ENCODE measurements at regions not wholly inside any gene's neighbourhood (a gene's known extent, or its start where the extent isn't known, plus 50 kb on each side); places are given as distances from the start of the nearest gene placed in this dataset.

DNA sequence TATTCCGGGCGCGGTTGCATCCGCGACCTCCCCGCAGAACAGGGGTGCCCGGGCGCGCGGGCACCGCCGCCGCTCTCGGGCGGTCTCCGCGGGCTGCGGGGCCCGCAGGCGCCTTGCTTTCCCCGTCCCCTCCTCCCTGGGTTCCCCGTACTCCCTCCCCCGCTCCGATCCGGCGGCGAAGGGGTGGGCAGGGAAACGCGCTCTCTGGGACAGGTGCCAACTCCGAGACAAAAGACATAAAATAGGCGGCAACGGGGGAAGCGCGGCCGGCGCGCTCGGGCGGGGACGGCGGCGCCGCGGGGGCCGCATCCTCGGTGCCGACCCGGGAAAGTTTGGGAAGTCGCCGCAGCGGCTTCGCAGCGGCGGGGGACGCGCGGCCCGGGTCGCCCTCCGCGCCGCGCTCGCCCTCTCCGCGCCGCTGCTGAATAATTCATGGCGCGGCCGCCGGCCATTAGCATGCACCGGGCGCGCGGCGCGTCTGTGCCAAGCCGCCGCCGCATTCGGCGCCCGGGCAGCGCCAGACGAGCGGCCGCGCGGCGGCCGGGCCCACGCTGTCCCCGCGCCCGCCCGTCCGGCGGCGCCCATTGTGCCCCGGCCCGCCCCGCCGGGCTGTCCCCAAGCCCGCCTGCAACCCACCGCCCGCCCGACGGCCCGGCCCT is 78.7 kb upstream of the PPARA start (continued):
- TF ChIP-seq SMC3 (IDR thresholded peaks at IDR 0.05; ENCODE audit: low read depth, low read length) (peak; percentile 3; the same call in 1 of the 2 replicates), RCOR1 (IDR thresholded peaks at IDR 0.05; ENCODE audit: low read length) (no peak; the same call in 1 of the 2 replicates), CHD2 (IDR thresholded peaks at IDR 0.05; ENCODE audit: low read length, partially characterized antibody) (peak; percentile 46), EZH2phosphoT487 (IDR thresholded peaks at IDR 0.05; ENCODE audit: borderline replicate concordance, low read depth) (no peak), TEAD4 (IDR thresholded peaks at IDR 0.05; ENCODE audit: borderline replicate concordance, insufficient read depth) (0 out of 2 replicates have a peak, but pooled peaks have one; percentile 44), GATA2 (CRISPR knock-in tag; IDR thresholded peaks at IDR 0.05) (no peak), GABPA (IDR thresholded peaks at IDR 0.05; ENCODE audit: low read depth) (no peak), MXI1 (IDR thresholded peaks at IDR 0.05; ENCODE audit: low read depth, low read length) (peak; percentile 44; the same call in 1 of the 2 replicates)
- TF ChIP-seq, protein P1, sequence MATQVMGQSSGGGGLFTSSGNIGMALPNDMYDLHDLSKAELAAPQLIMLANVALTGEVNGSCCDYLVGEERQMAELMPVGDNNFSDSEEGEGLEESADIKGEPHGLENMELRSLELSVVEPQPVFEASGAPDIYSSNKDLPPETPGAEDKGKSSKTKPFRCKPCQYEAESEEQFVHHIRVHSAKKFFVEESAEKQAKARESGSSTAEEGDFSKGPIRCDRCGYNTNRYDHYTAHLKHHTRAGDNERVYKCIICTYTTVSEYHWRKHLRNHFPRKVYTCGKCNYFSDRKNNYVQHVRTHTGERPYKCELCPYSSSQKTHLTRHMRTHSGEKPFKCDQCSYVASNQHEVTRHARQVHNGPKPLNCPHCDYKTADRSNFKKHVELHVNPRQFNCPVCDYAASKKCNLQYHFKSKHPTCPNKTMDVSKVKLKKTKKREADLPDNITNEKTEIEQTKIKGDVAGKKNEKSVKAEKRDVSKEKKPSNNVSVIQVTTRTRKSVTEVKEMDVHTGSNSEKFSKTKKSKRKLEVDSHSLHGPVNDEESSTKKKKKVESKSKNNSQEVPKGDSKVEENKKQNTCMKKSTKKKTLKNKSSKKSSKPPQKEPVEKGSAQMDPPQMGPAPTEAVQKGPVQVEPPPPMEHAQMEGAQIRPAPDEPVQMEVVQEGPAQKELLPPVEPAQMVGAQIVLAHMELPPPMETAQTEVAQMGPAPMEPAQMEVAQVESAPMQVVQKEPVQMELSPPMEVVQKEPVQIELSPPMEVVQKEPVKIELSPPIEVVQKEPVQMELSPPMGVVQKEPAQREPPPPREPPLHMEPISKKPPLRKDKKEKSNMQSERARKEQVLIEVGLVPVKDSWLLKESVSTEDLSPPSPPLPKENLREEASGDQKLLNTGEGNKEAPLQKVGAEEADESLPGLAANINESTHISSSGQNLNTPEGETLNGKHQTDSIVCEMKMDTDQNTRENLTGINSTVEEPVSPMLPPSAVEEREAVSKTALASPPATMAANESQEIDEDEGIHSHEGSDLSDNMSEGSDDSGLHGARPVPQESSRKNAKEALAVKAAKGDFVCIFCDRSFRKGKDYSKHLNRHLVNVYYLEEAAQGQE (IDR thresholded peaks at IDR 0.05; ENCODE audit: low read depth, low read length): peak; percentile 81
- TF ChIP-seq, protein P2, sequence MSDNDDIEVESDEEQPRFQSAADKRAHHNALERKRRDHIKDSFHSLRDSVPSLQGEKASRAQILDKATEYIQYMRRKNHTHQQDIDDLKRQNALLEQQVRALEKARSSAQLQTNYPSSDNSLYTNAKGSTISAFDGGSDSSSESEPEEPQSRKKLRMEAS (IDR thresholded peaks at IDR 0.05; ENCODE audit: low read depth): 0 out of 2 replicates have a peak, but pooled peaks have one; percentile 39

DNA sequence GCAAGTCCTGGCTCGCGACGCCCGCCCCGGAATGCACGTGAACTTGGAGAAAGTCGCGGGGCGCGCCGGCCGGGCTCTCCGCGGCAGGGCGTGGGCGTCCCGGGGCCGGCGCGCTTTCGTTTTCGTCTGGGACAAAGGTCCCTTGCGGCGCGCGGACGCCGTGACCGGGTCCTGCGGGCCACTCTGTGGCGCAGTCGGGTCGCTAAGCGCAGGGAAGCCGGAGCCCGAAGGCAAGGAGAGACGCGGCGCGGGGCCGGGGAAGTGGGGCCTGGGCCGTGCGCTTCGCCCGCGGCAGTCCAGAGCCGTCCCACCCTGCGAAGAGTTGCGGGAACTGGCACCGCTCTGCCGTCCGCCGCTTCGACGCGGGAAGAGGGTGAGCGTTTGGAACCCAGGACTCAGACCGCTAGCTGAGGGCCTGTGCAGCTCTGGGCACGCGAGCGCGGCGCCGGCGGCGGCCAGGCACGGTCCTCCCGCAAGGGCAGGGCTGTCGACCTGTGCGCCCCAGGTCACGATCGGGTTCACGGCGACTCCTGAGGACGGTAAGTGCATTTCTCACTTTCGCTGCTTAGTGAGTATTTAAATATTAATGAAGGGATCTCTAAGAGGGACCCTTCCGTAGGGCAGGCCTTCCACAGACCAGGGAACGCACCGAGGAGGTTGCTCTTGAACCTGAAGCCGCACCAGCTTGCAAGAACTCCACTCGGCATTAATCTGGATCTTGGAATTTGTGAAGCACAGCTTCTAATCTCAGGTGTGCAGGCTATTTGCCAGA is 78.0 kb upstream of the PPARA start:
- peaks cover 6 to 34% of the 10 kb centered on the region in 2 experiments; a peak in 3 of 4 replicates for H3K4me1 ChIP-seq (ENCODE audit: control insufficient read depth in 1 of 2, insufficient read depth in 2 of 2, low read depth in 1 of 2, low read length in 1 of 2)
- H2AFZ ChIP-seq (ENCODE audit: low read depth): no peak overlapping the region
- peak overlapping the region; percentile 90 to 92 for H3K4me3 ChIP-seq (ENCODE audit: low read depth in 2 of 2, low read length in 1 of 2)
- no peaks in the 10 kb centered on the region for H3K9me3 ChIP-seq
- H3F3A ChIP-seq (replicated peaks; ENCODE audit: insufficient read depth): peaks cover 44% of the 10 kb centered on the region
- peaks cover 50% of the 10 kb centered on the region for H4K20me1 ChIP-seq (ENCODE audit: insufficient read depth)
- peak overlapping the region; percentile 100 for H3K9ac ChIP-seq
- no peaks in the 10 kb centered on the region for H3K27me3 ChIP-seq (ENCODE audit: insufficient read depth)
- peak overlapping the region; percentile 96 to 100 for H3K27ac ChIP-seq (ENCODE audit: low read depth in 2 of 2, low read length in 1 of 2)
- ChIA-PET CTCF (interaction anchor here (0.9 to 10.7 kb wide), 10 partner anchors 9 to 77 kb away, joined by 3 to 73 read pairs (median 6); no protein-coding TSS in a partner anchor), POLR2A (interaction anchor here (0.6 to 7.6 kb wide), 10 partner anchors 8 to 75 kb away, joined by 3 to 83 read pairs (median 10); no protein-coding TSS in a partner anchor)
- WGBS (ENCODE audit: low lambda C conversion rate): 0% methylated on average over 27 of the region's 81 CpGs
- TF ChIP-seq, protein P3, sequence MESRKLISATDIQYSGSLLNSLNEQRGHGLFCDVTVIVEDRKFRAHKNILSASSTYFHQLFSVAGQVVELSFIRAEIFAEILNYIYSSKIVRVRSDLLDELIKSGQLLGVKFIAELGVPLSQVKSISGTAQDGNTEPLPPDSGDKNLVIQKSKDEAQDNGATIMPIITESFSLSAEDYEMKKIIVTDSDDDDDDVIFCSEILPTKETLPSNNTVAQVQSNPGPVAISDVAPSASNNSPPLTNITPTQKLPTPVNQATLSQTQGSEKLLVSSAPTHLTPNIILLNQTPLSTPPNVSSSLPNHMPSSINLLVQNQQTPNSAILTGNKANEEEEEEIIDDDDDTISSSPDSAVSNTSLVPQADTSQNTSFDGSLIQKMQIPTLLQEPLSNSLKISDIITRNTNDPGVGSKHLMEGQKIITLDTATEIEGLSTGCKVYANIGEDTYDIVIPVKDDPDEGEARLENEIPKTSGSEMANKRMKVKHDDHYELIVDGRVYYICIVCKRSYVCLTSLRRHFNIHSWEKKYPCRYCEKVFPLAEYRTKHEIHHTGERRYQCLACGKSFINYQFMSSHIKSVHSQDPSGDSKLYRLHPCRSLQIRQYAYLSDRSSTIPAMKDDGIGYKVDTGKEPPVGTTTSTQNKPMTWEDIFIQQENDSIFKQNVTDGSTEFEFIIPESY (IDR thresholded peaks at IDR 0.05; ENCODE audit: borderline replicate concordance, low read depth): no peak
- TF ChIP-seq TAF1 (IDR thresholded peaks at IDR 0.05; ENCODE audit: borderline replicate concordance, low read depth, low read length): 0 out of 2 replicates have a peak, but pooled peaks have one; percentile 37
- peaks cover 89% of the 10 kb centered on the region for H3K79me2 ChIP-seq (ENCODE audit: insufficient read depth)
- H3K36me3 ChIP-seq (replicated peaks in 1 of 2; ENCODE audit: control insufficient read depth in 1 of 2, insufficient read depth in 2 of 2, low read length in 1 of 2): peaks cover 43 to 46% of the 10 kb centered on the region in 2 experiments
- H3K4me2 ChIP-seq: peak overlapping the region; percentile 99
- no peak for DNase-seq
- H3K9me2 ChIP-seq: no peaks in the 10 kb centered on the region
